SHP77 (cell line): ENCODE measurements at regions not wholly inside any gene's neighbourhood (a gene's known extent, or its start where the extent isn't known, plus 50 kb on each side); places are given as distances from the start of the nearest gene placed in this dataset.
"Not testable (repeated sequence)": the region's sequence is repeated elsewhere in the genome, so short reads cannot be mapped to it uniquely, and the experiment has no call there.

ENCODE experiments used
- DNase-seq, 2 experiments: peaks; one replicate each; lab custom pipeline; 2025; lab: John Stamatoyannopoulos, UW

DNA sequence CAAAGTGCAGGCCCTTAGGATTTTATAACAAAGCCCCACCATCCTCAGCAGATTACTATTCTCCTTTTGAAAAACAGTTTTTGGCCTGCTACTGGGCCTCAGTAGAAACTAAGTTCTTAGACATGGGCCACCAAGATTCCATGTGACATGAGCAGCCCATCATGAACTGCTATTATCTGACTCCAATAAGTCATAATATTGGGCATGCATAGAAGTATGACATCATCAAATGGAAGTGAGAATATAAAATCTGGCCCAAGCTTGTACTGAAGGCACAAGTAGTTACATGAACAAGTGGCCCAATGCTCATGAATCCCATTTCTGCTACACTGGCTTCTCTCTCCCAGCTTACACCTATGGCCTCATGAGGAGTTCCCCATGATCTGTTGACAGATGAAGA lies 404.8 kb downstream of the EPHA5 start:
- DNase-seq = no peak

DNA sequence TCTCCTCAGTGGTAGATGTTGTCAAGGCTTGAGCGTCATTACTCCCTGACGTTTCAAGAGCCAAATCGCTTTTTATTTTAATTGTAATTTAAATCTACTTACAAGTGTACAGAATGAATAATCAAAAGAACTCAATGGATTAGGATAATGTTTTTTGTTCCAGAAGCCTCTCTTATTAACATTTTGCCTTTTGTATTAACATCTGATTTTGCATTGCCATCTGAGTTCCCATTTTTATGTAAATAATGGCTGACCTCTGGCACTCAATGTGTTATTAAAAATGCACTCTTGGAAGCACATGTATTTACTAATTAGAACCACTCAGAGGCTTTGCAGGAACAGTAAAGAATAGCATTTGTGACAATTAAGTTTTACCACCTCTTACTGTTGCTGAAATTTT lies 411.0 kb downstream of the EPHA5 start:
- no peak for DNase-seq

DNA sequence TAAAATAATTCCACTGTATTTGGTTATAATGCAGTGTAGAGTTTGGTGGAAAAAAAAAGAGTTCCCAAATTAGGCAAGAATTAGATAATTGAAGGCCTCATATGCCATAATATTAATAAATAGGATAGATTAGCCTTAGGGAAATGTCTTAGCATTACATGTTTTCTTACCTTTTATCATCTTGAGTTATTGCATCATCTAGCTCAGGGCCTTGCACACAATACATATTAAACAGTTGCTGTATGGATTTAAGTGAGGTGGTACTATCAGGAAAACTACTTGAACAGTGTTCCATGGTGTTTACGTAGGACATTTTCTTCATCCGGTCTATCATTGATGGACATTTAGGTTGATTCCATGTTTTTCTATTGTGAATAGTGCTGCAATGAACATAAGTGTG lies 419.4 kb downstream of the EPHA5 start:
- DNase-seq = no peak

DNA sequence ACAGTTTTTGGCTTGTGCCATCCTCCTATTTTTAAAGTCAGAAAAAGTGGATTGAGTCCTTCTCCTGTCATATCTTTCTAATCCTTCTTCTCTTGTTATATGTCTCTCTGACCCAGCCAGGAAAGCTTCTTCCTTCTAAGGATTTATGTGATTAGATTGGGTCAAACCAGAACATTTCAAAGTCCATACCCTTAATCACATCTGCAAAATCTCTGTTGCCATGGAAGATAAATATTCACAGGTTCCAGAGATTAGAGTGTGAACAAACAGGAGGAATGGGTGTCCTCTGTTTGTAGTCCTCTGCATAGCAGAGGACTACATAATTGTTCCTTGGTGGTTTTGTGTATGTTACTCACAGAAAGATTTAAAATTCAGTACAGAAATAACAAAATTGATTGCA lies 421.2 kb downstream of the EPHA5 start:
- DNase-seq = no peak

DNA sequence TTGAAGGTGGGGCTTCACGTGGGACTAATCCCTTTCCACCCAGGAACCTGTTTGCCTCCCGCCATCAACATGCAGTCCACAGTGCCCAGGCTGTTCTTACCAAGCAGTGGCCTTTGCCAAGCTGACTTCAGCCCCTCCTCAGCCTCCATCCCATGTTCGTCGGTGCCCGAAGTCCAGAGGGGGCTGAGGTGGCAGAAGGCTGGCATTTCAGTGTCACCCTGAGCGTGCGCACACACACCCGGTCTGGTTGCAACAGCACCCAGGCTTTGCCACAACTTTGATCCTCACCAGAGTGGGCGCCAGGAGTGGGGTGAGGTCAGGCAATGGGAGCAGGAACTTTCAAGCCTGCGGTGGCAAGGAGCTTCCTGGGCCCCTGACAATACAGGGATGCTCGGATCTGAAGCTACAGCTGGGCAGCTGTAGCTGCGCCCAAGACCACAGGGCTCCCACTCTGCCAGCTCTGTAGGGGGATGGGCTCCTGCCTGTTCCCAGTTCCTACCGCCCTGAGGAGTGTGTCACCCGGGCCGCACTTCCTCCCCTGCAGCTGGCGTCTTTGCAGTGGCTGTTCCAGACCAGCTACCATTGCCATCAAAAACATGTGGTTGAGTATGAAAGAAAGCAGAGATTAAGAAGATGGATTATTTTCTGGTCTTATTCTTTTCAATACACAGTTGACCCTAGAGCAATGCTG lies 428.0 kb downstream of the EPHA5 start:
- no peak for DNase-seq

DNA sequence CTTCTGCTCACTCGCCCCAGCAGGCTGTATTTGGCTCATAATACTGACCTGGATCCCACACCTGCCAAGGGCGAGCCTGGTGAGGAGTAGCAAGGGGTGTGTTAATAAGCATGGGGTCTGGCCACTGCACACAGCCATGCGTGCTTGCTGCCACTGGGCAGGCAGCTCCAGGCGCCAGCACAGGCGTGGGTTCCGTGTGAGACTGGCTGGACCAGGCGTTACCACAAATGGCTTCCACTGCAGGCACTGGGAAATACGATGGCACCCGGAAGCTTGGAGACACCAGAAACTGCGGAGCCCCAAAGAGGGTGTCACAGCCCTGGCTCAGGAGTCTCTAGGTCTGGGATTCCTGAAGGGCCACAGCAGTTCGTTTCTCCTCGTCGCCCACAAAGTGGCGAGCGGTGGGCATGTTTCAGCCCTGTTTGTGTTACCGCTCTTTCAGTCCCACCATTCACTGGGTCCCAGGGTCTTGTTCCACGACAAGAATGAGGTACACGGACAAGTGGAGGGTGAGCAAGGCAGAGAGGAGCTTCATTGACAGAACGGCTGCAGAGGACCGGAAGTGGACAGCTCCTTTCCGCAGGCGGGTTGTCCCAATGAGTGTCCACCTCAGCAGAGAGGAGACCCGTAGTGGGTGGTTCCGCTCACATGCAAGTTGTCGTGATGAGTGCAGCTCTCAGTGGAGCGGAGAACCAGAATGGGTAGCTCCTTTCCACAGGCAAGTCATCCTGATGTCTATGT lies 428.9 kb downstream of the EPHA5 start:
- DNase-seq = no peak

DNA sequence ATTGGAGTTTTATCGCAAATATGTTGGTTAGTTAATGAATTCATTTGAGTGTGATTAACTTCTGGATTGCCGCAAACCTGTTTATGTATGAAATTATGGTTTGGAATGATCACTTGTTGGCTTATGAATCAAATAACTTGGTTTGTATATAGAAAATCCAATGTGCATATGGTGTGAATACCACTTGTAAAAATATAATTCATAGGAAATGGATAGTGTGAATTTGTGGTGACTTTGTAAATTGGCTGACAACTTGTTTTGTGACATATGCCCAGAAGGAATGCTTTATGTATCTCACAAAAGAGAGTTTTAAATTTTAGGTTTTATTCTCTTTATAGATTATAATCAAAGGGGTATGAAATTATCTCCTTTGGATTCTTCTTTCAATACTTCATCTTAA lies 436.2 kb downstream of the EPHA5 start:
- DNase-seq = no peak

DNA sequence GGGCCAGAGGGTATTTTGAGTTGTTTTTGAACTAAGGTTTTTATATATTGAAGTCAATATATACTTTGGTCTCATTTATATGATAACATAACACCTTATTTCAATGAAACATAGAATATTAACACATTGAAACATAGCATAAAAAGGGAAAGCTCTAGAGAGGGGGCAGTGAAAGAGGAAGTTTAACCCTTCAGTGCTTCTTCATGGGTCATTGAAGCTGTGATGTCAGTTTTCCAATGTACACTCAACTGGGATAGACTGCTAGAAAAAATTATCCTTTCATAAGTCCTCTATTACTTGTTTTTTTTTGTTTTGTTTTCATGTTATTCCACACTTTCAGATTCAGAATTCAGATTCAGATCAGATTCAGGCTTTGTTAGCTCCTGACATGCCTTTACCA lies 442.7 kb downstream of the EPHA5 start:
- no peak for DNase-seq

DNA sequence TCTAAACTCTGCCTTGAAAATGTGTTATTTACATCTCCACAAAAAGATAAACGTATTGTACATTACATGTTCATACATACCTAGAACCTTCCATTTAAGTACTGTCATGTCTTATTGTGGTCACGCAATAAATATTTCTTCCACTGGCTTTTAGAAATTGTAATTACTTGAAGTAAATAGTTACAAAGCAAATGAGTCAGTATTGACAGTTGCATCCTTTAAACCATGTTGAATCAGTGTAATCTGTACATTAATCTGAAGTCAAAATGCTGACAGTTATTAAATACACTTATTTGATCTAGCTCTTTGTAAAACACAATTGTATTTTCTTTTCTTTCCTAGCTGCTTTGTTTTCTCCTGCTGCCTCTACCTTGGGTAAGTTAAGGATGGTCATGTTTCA lies 446.7 kb downstream of the EPHA5 start:
- DNase-seq = no peak

DNA sequence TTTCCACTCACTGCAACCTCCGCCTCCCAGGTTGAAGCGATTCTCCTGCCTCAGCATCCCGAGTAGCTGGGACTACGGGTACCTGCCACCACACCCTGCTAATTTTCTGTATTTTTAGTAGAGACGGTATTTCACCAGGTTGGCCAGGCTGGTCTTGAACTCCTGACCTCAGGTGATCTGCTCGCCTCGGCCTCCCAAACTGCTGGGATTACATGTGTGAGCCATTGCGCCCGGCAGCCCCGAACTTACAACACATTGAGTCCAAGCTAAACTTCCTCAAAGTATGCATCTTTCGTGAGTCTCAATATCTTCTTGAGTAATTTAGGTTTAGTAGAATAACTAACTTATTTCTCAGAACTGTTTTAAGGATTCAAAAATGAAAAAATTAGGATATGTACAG lies 447.2 kb downstream of the EPHA5 start:
- not testable (repeated sequence) for DNase-seq

DNA sequence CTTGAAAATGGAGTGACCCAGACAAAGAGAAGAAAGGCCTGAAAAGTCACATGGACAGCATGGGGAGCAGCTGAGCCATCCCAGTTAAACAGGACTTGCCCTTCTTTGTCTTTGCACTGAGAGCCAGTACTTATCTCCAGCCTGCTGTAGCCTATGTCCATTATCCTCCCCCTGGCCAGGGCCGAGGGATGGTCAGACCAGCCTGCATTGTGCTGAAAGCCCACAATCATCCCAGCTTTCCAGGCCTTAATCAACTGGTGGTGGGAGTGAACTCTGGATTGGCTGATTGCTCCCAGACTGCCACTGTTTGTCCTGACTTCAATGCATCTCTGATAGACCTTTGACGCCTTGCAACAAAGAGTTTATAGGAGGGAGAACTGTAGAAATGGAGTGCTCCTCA lies 453.1 kb downstream of the EPHA5 start:
- DNase-seq = no peak

DNA sequence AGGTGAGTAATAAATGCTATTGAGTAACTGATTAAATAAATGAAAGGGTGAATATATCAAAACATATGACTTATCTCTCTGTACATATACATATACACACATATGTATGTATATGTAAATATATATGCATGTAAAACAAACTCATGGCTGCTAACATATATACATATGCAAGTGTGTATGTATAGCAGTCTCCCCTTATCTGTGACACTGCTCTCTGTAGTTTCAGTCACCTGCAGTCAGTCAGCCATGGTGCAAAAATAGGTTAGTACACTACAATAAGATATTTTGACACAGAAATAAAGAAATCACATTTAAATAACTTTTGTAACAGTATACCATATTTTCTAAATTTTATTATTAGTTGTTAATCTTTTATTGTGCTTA lies 467.4 kb downstream of the EPHA5 start:
- DNase-seq = no peak

DNA sequence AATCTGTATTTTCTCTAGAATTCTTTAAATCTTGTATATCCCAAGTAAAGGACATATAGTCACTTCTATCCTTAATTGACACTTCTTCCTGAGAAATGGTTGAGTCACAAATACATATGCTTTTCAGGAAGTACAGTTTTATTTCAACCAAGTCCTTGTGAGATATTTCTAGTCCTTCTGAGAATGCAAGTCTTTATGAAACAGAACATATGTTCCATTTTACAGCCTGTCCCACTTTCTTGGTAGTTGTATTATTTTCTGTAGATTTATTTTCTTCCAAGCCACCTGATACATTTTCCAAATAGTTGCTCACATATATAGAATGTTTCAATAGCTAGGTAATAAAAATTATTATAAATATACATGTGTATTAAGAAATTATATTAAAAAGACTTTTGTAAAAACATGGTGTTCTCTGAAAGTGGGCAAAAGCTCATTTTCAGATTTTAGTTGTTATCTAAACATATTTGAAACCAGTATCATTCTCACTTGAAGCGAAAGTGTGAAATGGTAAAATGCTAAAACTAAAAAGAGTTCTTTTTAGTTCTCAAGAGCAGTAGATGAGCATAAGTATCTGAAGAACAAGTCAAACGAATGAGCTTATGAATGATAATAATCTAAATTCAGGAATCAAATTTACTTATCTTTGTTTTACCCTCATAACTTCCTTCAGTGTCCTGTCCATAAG lies 468.0 kb downstream of the EPHA5 start:
- no peak for DNase-seq

DNA sequence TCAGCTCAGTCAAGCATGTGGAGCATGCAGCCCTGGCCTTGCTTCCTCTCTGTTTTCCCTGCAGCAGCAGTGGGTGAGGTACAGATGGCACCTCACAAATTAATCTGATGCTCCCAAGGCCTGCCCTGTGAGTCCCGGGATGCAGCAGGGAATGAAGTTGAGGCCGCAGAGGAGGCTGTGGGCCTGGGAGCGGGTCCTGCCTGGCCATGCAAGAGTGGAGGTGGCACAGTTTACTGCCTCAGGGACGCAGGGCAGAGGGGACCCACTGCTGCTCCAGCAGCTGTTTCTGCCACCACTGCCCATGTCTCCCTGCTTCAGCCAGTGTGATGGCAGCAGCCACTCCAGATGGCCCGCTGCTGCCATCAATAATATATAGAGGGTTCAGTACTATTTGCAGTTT lies 474.6 kb downstream of the EPHA5 start:
- no peak for DNase-seq

DNA sequence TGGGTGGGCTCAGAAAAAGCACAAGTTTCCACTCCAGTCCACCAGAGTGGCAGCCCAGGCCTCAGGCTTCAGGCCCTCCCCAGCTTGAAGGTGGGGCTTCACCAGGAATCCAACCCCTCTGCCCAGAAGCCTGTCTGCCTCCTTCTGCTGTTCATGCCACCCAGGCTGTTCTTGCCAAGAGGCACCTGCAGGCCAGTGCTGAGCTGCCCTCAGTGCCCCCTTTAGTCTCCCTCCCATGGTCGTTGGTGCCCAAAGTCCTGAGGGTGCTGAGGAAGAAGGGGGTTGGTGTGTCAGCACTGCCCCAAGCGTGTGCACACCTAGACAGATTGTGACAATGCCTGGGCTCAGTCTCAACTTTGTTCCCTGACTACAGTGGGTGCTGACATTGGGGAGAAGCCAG lies 475.3 kb downstream of the EPHA5 start:
- DNase-seq = no peak

DNA sequence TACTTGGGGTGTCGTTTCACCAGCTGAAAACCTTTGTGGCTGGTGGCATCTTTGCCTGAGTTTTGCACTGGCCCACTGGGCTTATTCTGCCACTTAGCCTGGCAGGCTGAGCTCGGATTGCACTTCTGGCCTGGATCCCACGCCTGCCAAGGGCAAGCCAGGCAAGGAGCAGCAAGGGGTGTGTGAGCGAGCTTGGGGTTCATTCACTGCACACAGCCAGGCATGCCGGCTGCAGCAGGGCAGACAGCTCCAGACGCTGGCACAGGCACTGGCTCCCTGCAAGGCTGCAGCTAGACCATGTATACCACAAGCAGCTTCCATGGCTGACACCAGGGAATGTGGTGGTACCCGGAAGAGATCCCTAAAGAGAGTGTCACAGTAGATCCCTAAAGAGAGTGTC lies 476.3 kb downstream of the EPHA5 start:
- DNase-seq = no peak

DNA sequence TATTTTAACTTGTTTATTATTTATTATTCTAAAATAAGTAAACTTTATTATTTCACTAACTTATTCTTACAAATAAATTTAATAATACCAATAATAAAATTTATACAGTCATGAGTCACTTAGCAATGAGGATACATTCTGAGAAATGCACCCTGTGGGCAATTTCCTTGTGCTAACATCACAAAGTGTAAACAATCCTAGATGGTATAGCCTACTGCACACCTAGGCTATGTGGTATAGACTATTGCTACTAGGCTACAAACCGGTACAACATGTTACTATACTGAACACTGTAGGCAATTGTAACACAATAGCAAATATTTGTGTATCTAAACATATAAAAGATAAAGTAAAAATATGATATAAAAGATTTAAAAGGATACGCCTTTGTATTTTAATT lies 479.5 kb downstream of the EPHA5 start:
- DNase-seq = no peak

DNA sequence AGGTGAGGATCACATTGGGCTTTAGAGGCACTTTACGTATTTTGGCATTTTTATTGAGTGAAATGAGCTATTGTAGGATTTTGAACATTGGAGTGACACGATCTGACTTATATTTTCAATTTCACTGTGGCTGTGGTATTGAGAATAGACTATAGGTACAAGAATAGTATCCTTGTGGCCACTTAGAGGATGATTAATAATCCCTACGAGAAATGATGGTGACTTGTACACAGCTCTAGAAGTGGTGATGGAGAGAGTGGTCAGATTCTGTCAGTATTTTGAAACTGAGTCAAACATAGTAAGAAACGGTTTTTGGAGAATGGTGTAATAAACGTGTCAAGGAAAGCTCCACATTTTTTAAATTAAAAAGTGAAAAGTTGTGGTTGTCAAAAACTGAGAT lies 494.7 kb downstream of the EPHA5 start:
- no peak for DNase-seq

DNA sequence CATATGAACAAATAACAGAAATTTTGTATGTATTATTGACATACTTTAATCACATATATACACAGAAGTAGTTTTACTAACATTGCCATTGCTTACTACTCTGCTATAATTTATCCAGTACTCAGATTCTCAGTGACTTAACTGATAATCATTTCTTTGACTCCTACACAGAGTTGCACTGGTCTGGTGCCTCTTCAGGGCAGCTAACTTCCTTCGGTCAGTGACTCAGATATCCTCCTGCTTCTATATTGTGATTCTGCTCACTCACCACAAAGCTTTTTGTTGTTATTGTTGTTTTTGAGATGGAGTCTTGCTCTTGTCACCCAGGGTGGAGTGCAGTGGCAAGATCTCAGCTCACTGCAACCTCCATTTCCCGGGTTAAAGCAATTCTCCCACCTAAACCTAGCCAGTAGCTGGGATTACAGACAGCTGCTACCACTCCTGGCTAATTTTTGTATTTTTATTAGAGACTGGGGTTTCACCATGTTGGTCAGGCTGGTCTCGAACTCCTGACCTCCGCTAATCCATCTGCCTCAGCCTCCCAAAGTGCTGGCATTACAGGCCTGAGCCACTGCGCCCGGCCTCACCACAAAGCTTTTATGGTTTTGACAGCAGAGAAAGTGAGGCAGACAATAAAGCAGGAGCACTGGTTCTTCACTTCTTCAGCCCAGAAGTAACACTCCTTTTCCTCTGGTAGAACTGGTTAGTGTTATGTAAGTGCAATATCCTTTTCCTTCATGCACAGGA lies 499.3 kb downstream of the EPHA5 start:
- no peak for DNase-seq

DNA sequence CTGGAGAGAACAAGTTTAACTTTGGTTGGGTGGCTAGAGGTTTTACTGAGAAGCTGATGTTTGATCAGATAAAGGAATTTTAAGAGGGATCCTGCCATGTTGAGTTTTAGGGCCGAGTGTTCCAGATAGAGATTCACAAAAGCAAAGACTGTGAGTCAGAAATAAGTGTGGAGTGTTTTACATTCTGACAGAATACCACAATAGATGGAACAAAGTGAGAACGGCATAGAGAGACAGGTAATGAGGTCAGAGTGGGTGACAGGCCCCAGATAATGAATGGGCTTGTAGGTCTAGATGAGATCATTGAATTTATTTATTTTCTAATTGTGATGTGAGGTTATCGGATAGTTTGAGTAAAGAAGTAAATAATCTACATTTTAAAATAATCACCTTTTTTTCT lies 502.6 kb downstream of the EPHA5 start:
- DNase-seq = no peak

DNA sequence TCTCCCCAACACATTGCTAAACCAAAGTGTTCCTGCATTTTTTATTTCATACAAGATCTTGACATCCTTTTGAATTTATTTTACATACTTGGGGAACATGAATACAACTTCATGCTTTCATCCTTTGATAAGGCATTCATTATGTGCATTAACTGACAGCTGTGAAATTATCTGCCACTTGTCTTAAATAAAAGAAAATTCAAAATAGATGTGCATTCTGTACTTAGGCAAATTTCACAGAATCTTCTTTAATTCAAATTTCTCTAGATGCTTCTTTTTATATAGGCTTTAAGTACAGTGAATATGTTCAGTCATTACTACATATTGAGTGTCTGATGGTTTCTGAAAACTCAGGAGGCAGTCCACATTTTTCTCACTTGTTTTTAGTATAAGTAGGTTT lies 518.1 kb downstream of the EPHA5 start:
- DNase-seq = no peak

DNA sequence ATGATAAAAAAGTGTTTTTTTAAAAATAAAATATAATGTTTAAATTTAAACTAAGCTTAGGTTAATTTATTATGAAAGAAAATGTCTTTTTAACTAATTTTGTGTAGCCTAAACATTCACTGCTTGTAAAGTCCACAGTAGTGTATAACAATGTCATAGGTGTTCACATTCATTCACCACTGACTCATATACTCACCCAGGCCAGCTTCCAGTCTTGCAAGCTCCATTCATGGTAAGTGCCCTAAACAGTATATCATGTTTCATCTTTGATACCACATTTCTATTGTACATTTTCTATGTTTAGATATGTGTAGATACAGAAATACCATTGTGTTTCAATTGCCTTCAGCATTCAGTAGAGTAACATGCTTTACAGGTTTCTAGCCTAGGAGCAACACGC lies 530.3 kb downstream of the EPHA5 start:
- DNase-seq = no peak

DNA sequence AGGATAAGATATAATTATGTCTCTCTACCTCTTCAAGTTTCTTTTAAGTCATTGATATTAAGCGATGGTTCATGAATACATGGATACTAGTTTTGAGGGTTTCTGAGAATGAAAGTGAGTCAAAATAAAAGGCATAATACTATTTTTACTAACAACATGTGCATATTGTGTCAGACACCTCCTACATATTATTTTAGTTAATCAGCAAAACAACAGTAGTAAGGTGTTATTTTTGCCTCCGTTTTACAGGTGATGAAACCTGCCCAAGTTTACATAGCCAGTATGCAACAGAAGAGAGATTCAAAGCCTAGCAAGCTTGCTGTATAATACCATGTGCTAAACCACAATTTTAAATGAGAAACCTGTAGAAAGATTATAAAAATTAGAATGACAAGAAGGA lies 544.1 kb downstream of the EPHA5 start:
- no peak for DNase-seq
